H1 (cell line): ENCODE measurements at regions not wholly inside any gene's neighbourhood (a gene's known extent, or its start where the extent isn't known, plus 50 kb on each side); places are given as distances from the start of the nearest gene placed in this dataset.

Experiments
- BCL11A ChIP-seq, 2 experiments: IDR thresholded peaks; one replicate each; pipeline ENCODE4 v1.6.1; 2011; ENCODE audit warnings: low read depth in 2 of 2, low read length in 2 of 2, mild to moderate bottlenecking in 2 of 2
- CTCF ChIP-seq, 3 experiments: IDR thresholded peaks; 1 replicate in 2 of 3; 2 replicates in 1 of 3; pipeline versions ENCODE4 v1.5.1 to v1.6.1; 2011; ENCODE audit warnings: low read length in 3 of 3, mild to moderate bottlenecking in 3 of 3, inconsistent platforms in 2 of 3, low read depth in 1 of 3, moderate library complexity in 1 of 3; ENCODE audit not compliant: insufficient read depth in 1 of 3; ENCODE audit errors: control extremely low read depth in 1 of 3
- KDM4A ChIP-seq: IDR thresholded peaks from one replicate; pipeline ENCODE4 v1.7.1; 2012; ENCODE audit warnings: low read depth, mild to moderate bottlenecking, moderate library complexity, low read length, inconsistent platforms; ENCODE audit not compliant: severe bottlenecking
- POLR2A ChIP-seq, 2 experiments: IDR thresholded peaks; 1 replicate in 1 of 2; 2 replicates in 1 of 2; pipeline ENCODE4 v1.6.1; 2011; ENCODE audit warnings: low read depth in 2 of 2, low read length in 2 of 2, mild to moderate bottlenecking in 2 of 2; ENCODE audit errors: control extremely low read depth in 1 of 2
- RFX5 ChIP-seq: IDR thresholded peaks from 2 replicates; pipeline ENCODE4 v1.6.1; 2011; ENCODE audit warnings: low read depth, low read length, improper control_type of control experiment, borderline replicate concordance
- YY1 ChIP-seq: IDR thresholded peaks from 2 replicates; pipeline ENCODE4 v1.6.1; 2011; ENCODE audit warnings: low read depth, mild to moderate bottlenecking, low read length

GRCh38 chr7:10568891-10569290, 404.8 kb upstream of the PHF14 start:
- TF ChIP-seq YY1 (no peak), POLR2A (IDR thresholded peaks at IDR 0.05; ENCODE audit: control extremely low read depth in 1 of 2, low read depth in 2 of 2, low read length in 2 of 2) (no peak), KDM4A (no peak), CTCF (IDR thresholded peaks at IDR 0.05; ENCODE audit: control extremely low read depth in 1 of 3, insufficient read depth in 1 of 3, low read depth in 1 of 3, low read length in 3 of 3) (no peak), BCL11A (IDR thresholded peaks at IDR 0.05; ENCODE audit: low read depth in 2 of 2, low read length in 2 of 2) (no peak), RFX5 (no peak)
